SU-DHL-6 (cell line): ENCODE measurements at regions not wholly inside any gene's neighbourhood (a gene's known extent, or its start where the extent isn't known, plus 50 kb on each side); places are given as distances from the start of the nearest gene placed in this dataset.

Source experiments
- EZH2phosphoT487 ChIP-seq: fragments of 200-600 bp; sonication (generic), shearing (Covaris generic); conservative IDR thresholded peaks from 2 replicates; pipeline ENCODE4 v1.6.1; 2018; ENCODE audit warnings: mild to moderate bottlenecking, antibody characterized with exemption, low read length, moderate library complexity, mixed read lengths
- TF ChIP-seq, protein P1 (sequence below): fragments of 200-600 bp; sonication (generic); IDR thresholded peaks from one replicate; pipeline ENCODE4 v1.5.1; 2017; ENCODE audit warnings: antibody characterized with exemption, mild to moderate bottlenecking, low read length, moderate library complexity; ENCODE audit not compliant: insufficient read depth, poor library complexity, severe bottlenecking

DNA sequence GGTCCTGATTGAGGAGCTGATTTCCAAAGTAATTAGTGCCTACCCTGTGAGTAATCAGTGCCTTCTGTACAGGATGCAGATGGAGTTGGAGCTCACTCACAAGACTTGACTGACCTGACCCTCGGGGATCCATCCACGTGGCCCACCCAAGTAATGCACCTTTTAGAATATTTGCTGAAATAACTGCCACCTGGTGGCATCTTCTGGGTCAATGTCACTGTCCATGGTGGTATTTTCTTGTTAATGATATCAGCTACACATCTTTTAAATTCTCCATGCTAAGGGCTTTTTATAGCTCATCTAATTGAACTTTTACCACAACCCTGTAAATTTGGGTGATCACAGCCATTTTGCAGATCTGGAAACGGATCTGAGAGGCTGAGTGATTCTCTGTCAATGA lies 74.3 kb upstream of the ANKRD34C start:
- TF ChIP-seq, protein P1, sequence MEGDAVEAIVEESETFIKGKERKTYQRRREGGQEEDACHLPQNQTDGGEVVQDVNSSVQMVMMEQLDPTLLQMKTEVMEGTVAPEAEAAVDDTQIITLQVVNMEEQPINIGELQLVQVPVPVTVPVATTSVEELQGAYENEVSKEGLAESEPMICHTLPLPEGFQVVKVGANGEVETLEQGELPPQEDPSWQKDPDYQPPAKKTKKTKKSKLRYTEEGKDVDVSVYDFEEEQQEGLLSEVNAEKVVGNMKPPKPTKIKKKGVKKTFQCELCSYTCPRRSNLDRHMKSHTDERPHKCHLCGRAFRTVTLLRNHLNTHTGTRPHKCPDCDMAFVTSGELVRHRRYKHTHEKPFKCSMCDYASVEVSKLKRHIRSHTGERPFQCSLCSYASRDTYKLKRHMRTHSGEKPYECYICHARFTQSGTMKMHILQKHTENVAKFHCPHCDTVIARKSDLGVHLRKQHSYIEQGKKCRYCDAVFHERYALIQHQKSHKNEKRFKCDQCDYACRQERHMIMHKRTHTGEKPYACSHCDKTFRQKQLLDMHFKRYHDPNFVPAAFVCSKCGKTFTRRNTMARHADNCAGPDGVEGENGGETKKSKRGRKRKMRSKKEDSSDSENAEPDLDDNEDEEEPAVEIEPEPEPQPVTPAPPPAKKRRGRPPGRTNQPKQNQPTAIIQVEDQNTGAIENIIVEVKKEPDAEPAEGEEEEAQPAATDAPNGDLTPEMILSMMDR, result no peak
- TF ChIP-seq EZH2phosphoT487, result no peak
